ENCODE measurements at regions not wholly inside any gene's neighbourhood (a gene's known extent, or its start where the extent isn't known, plus 50 kb on each side); places are given as distances from the start of the nearest gene placed in this dataset.

- TF ChIP-seq CTCF (IDR thresholded peaks at IDR 0.05 in 8 of 11, conservative IDR thresholded peaks at IDR 0.05 in 3 of 11) (no peak), POLR2AphosphoS5 (IDR thresholded peaks at IDR 0.05) (no peak), POLR2A (IDR thresholded peaks at IDR 0.05) (no peak)
Measured at GRCh38 chr3:34394978-34395748, 596.7 kb downstream of the PDCD6IP start.

All from spleen (tissue), 7 donors.